Urinary bladder (tissue), 3 donors: ENCODE measurements at regions not wholly inside any gene's neighbourhood (a gene's known extent, or its start where the extent isn't known, plus 50 kb on each side); places are given as distances from the start of the nearest gene placed in this dataset.
"Not testable (repeated sequence)": the region's sequence is repeated elsewhere in the genome, so short reads cannot be mapped to it uniquely, and the experiment has no call there.

Experiments
- DNase-seq: peaks from one replicate; pipeline ENCODE4 v3.0.0-alpha.2; 2015; ENCODE audit errors: extremely low spot score
- H3K27ac ChIP-seq: one replicate; pipeline ENCODE4 v1.5.1; 2013; ENCODE audit warnings: low read depth, mild to moderate bottlenecking, moderate library complexity
- H3K36me3 ChIP-seq: one replicate; pipeline ENCODE4 v1.6.1; 2013; ENCODE audit warnings: mild to moderate bottlenecking, moderate library complexity; ENCODE audit not compliant: insufficient read depth
- H3K4me1 ChIP-seq: one replicate; pipeline ENCODE4 v1.6.1; 2013; ENCODE audit warnings: mild to moderate bottlenecking, moderate library complexity; ENCODE audit not compliant: insufficient read depth
- H3K4me3 ChIP-seq: one replicate; pipeline ENCODE4 v1.5.1; 2013; ENCODE audit warnings: low read depth, low read length
- WGBS: extraction: QIAGEN DNeasy Blood & Tissue Kit; methylation state at CpG from one replicate; pipeline ENCODE4 v1.1.7; 2013; 5-methylcytosine and 5-hydroxymethylcytosine counted together
- donor health status: healthy with polysubstance abuse.
- donor health status: healthy.

GRCh38 chr2:16351137-16351536 lies 314.5 kb downstream of the CYRIA start:
- Histone ChIP-seq H3K4me3 (no peak overlapping the region), H3K27ac (no peak overlapping the region), H3K36me3 (no peaks in the 10 kb centered on the region), H3K4me1 (no peaks in the 10 kb centered on the region)
- DNase-seq, result no peak

- WGBS, result 81% methylated on average over 3 of the region's 3 CpGs
- H3K4me1 ChIP-seq, result no peaks in the 10 kb centered on the region
- no peak overlapping the region for H3K4me3 ChIP-seq
These were observed 315.4 kb downstream of the CYRIA start for GRCh38 chr2:16350211-16350610.

GRCh38 chr2:16349811-16350210 lies 315.8 kb downstream of the CYRIA start:
- Histone ChIP-seq H3K4me3 (no peak overlapping the region), H3K4me1 (no peaks in the 10 kb centered on the region), H3K36me3 (no peaks in the 10 kb centered on the region), H3K27ac (no peak overlapping the region)
- no peak for DNase-seq
- 34% methylated on average over 2 of the region's 2 CpGs for WGBS

More at GRCh38 chr2:16350211-16350610, 315.4 kb downstream of the CYRIA start:
- Histone ChIP-seq H3K36me3 (no peaks in the 10 kb centered on the region), H3K27ac (no peak overlapping the region)
- no peak for DNase-seq

DNA sequence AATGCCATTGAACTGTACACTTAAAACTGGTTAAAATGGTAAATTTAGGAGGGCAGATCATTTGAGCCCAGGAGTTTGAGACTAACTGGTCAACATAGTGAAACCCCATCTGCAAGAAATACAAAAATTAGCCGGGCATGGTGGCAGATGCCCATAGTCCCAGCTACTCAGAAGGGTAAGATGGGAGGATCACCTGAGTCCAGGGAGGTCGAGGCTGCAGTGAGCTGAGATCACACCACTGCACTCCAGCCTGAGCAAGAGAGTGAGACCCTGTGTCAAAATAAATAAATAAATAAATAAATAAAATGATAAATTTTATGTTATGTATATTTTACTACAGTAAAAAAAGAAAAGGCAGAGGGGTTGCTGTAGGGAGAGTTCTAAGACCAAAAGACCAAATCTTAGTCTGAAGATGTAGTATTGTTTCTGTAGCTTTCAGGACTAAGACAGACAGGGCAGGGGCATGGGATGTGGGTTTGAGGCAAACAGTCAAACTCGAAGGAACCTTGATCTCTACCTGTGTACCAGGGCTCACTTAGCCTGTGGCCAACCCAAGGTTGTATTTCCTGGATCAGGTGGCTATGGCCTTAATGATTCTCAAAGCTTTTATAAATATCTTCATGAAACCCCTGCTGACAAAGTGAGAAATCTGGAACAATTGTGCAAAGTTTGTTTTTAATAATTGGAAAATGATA lies 316.7 kb downstream of the CYRIA start:
- H3K4me3 ChIP-seq, result no peak overlapping the region
- no peak overlapping the region for H3K27ac ChIP-seq
- H3K4me1 ChIP-seq, result no peaks in the 10 kb centered on the region
- 66% methylated on average over 3 of the region's 3 CpGs for WGBS
- no peaks in the 10 kb centered on the region for H3K36me3 ChIP-seq
- no peak for DNase-seq

GRCh38 chr2:16346671-16347070 lies 319.0 kb downstream of the CYRIA start:
- no peak for DNase-seq
- Histone ChIP-seq H3K27ac (no peak overlapping the region), H3K36me3 (no peaks in the 10 kb centered on the region), H3K4me1 (no peaks in the 10 kb centered on the region), H3K4me3 (no peak overlapping the region)
- 62% methylated on average over 3 of the region's 3 CpGs for WGBS

DNA sequence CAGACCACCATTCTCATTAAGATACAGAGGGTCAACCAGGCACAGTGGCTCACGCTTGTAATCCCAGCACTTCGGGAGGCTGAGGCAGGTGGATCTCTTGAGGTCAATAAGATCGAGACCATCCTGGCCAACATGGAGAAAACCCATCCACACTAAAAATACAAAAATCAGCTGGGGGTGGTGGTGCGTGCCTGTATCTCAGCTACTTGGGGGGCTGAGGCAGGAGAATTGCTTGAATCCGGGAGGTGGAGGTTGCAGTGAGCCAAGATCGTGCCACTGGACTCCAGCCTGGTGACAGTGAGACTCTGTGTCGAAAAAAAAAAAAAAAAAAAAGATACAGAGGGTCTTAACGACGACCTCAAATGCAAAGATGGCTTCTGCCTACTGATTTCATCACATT lies 320.4 kb downstream of the CYRIA start:
- 86% methylated on average over 9 of the region's 9 CpGs for WGBS
- H3K36me3 ChIP-seq, DNase-seq, H3K27ac ChIP-seq, H3K4me3 ChIP-seq, H3K4me1 ChIP-seq: not testable (repeated sequence)

- Histone ChIP-seq H3K36me3 (no peaks in the 10 kb centered on the region), H3K27ac (no peak overlapping the region), H3K4me3 (no peak overlapping the region), H3K4me1 (no peaks in the 10 kb centered on the region)
- DNase-seq, result no peak
- 84% methylated on average over 1 of the region's 1 CpG for WGBS
These were observed 326.4 kb downstream of the CYRIA start for GRCh38 chr2:16339206-16339605.

- Histone ChIP-seq H3K27ac (no peak overlapping the region), H3K36me3 (no peaks in the 10 kb centered on the region), H3K4me1 (no peaks in the 10 kb centered on the region), H3K4me3 (no peak overlapping the region)
- no peak for DNase-seq
These were observed 327.6 kb downstream of the CYRIA start for GRCh38 chr2:16338026-16338425.

- no peak for DNase-seq
- Histone ChIP-seq H3K4me1 (no peaks in the 10 kb centered on the region), H3K36me3 (no peaks in the 10 kb centered on the region), H3K4me3 (no peak overlapping the region), H3K27ac (no peak overlapping the region)
- 85% methylated on average over 7 of the region's 7 CpGs for WGBS
These were observed 328.7 kb downstream of the CYRIA start for GRCh38 chr2:16336916-16337315.

GRCh38 chr2:16336491-16336890 lies 329.1 kb downstream of the CYRIA start:
- Histone ChIP-seq H3K36me3 (no peaks in the 10 kb centered on the region), H3K27ac (no peak overlapping the region), H3K4me1 (no peaks in the 10 kb centered on the region), H3K4me3 (no peak overlapping the region)
- DNase-seq, result no peak
- WGBS, result 87% methylated on average over 1 of the region's 1 CpG

DNA sequence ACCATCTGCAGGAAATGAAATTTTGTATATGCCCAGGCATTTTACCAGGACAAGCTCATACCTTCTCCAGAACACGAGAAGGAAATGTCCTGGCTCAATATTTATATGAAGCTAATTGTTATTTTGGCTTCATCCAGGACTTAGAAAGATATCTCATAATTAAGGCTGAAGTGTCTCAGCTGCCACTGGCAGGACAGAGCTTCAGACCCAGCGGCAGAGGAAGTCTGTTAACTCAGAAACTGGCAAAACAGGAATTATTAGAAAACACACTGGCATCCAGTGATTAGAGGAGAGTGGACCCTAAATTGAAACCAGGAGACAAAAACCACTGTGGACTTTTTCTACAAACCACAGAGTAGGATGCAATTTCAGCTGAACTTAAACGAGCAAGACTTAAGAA lies 329.7 kb downstream of the CYRIA start:
- no peaks in the 10 kb centered on the region for H3K4me1 ChIP-seq
- H3K36me3 ChIP-seq, result no peaks in the 10 kb centered on the region
- DNase-seq, result no peak
- WGBS, result 55% methylated on average over 3 of the region's 3 CpGs
- H3K4me3 ChIP-seq, result no peak overlapping the region
- no peak overlapping the region for H3K27ac ChIP-seq

DNA sequence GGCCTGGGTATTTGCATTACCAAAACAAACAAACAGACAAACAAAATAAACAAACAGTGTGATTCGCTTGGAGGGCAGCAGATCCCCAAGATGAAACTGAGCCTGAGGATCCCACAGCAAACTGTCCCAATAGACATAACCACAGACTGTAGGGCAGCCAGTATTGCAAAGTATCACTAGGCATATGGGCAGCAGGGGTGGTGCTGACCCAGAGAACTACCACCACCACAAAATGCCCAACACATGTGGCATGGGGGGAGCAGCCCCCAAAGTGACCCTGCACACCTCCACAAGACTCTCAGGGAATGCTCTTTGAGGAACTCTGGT lies 330.1 kb downstream of the CYRIA start:
- no peak overlapping the region for H3K4me3 ChIP-seq
- 68% methylated on average over 1 of the region's 1 CpG for WGBS
- no peak overlapping the region for H3K27ac ChIP-seq
- no peaks in the 10 kb centered on the region for H3K36me3 ChIP-seq
- no peaks in the 10 kb centered on the region for H3K4me1 ChIP-seq
- no peak for DNase-seq

DNA sequence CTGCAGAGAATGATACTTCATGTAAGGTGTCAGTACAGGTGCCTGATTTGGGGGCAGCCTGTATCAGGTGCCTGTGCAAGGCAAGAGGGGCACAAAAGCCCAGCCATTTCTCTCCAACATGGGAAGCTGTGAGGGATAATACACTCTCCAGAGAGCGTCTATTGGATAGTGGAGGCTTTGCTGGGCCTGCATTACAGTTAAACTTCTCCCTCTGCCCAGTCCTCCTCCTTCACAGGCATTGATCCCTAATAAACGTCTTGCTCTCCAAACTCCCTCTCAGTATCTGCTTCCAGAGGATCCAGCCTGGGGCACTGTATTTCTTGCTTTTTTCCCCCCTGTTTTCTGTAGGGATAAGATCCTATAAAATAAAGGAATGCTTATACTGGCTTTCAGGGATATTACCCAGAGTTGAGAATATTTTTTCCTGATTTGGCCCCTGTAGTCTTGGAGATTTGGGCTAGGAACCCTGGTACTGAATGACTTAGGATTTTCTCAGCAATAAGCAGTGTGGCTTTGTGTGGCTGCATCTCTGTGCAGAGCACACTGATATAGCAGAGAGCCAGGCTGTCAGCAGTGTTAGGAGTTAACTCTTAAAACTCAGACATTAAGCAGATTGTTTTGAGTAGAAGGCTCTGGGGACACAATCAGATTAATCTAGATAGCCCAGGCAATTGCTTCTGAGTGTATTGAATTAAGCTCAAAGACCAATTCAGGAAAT lies 330.6 kb downstream of the CYRIA start:
- no peaks in the 10 kb centered on the region for H3K4me1 ChIP-seq
- no peak overlapping the region for H3K4me3 ChIP-seq
- WGBS, result 40% methylated on average over 2 of the region's 2 CpGs
- H3K27ac ChIP-seq, result no peak overlapping the region
- no peak for DNase-seq
- no peaks in the 10 kb centered on the region for H3K36me3 ChIP-seq

GRCh38 chr2:16334366-16334765 lies 331.3 kb downstream of the CYRIA start:
- WGBS, result 66% methylated on average over 1 of the region's 1 CpG
- Histone ChIP-seq H3K4me3 (no peak overlapping the region), H3K27ac (no peak overlapping the region)

More at GRCh38 chr2:16334366-16334765, 331.3 kb downstream of the CYRIA start:
- DNase-seq, result no peak
- Histone ChIP-seq H3K36me3 (no peaks in the 10 kb centered on the region), H3K4me1 (no peaks in the 10 kb centered on the region)
